Endothelial cell of umbilical vein (primary cell): ENCODE measurements at regions not wholly inside any gene's neighbourhood (a gene's known extent, or its start where the extent isn't known, plus 50 kb on each side); places are given as distances from the start of the nearest gene placed in this dataset.

Source experiments
- BruUV-seq: library from RNA; stranded (reverse); fragments of 400-500 nt; replicated peaks from 2 replicates; lab custom pipeline; 2021; lab: Mats Ljungman, UMichigan
- CTCF ChIA-PET: fragments of 300-600, 350-600 bp; sonication (Branson Sonifier 250); formaldehyde crosslinking; loops from one replicate; lab custom pipeline; 2021; ENCODE audit warnings: antibody characterized with exemption, inconsistent platforms; lab: Charles Lee
- POLR2A ChIA-PET: fragments of 300-600, 350-600 bp; sonication (Branson Sonifier 250); formaldehyde crosslinking; loops from one replicate; lab custom pipeline; 2021; ENCODE audit warnings: antibody characterized with exemption, inconsistent platforms; lab: Charles Lee
- DNase-seq: peaks from one replicate; pipeline ENCODE4 v3.0.0-alpha.2; 2011; ENCODE audit warnings: low read depth, low spot score
- FAIRE-seq: peaks from 2 replicates; lab custom pipeline; 2011; peaks lifted over from hg19 to GRCh38; lab: Jason Lieb, UNC
- H2AFZ ChIP-seq: 2 replicates; pipeline ENCODE4 v1.6.0; 2012; ENCODE audit warnings: low read depth, low read length, control low read depth, inconsistent platforms
- H3K27ac ChIP-seq: 2 replicates; pipeline ENCODE4 v1.5.1; 2011; ENCODE audit warnings: low read depth, mild to moderate bottlenecking, control low read depth, low read length, moderate library complexity; ENCODE audit not compliant: insufficient read depth
- H3K27me3 ChIP-seq, 2 experiments: 2 replicates each; pipeline versions ENCODE4 v1.6.0 to v1.6.1; 2011; ENCODE audit warnings: low read length in 2 of 2, mixed read lengths in 1 of 2; ENCODE audit not compliant: control insufficient read depth in 2 of 2, insufficient read depth in 2 of 2
- H3K36me3 ChIP-seq, 2 experiments: 2 replicates in 1 of 2; 3 replicates in 1 of 2; pipeline ENCODE4 v1.5.1; 2011; ENCODE audit warnings: low read length in 2 of 2, mild to moderate bottlenecking in 1 of 2, moderate library complexity in 1 of 2; ENCODE audit not compliant: control insufficient read depth in 2 of 2, insufficient read depth in 2 of 2; ENCODE audit errors: extremely low read depth in 1 of 2
- H3K4me1 ChIP-seq: 3 replicates; pipeline ENCODE4 v1.5.1; 2011; ENCODE audit warnings: mild to moderate bottlenecking, low read length; ENCODE audit not compliant: control insufficient read depth, insufficient read depth; ENCODE audit errors: extremely low read depth
- H3K4me2 ChIP-seq: 2 replicates; pipeline ENCODE4 v1.6.1; 2011; ENCODE audit warnings: low read length, control low read depth, mixed read lengths; ENCODE audit not compliant: insufficient read depth
- H3K4me3 ChIP-seq, 3 experiments: fragments of 200-600 bp in 1 of 3; sonication (generic), shearing (Covaris generic) in 1 of 3; replicated peaks in 1 of 3; 2 replicates each; pipeline ENCODE4 v1.5.1; 2011 to 2016; ENCODE audit warnings: control low read depth in 3 of 3, low read length in 3 of 3, mild to moderate bottlenecking in 2 of 3, inconsistent platforms in 1 of 3, low read depth in 1 of 3, moderate library complexity in 1 of 3; ENCODE audit not compliant: insufficient read depth in 1 of 3
- H3K79me2 ChIP-seq: 2 replicates; pipeline ENCODE4 v1.6.0; 2012; ENCODE audit warnings: low read length, inconsistent platforms; ENCODE audit not compliant: control insufficient read depth, insufficient read depth
- H3K9ac ChIP-seq: replicated peaks from 2 replicates; pipeline ENCODE3; 2011; ENCODE audit warnings: low read length, control low read depth; ENCODE audit not compliant: insufficient read depth; ENCODE audit errors: extremely low read depth
- H3K9me1 ChIP-seq: replicated peaks from 3 replicates; pipeline ENCODE4 v1.6.0; 2011; ENCODE audit warnings: mild to moderate bottlenecking, low read length; ENCODE audit not compliant: control insufficient read depth, insufficient read depth; ENCODE audit errors: extremely low read depth
- H3K9me3 ChIP-seq: replicated peaks from 2 replicates; pipeline ENCODE4 v1.5.1; 2012; ENCODE audit warnings: low read length, inconsistent platforms; ENCODE audit not compliant: control insufficient read depth, insufficient read depth
- H4K20me1 ChIP-seq: replicated peaks from 2 replicates; pipeline ENCODE3; 2011; ENCODE audit warnings: mild to moderate bottlenecking, low read length; ENCODE audit not compliant: control insufficient read depth, insufficient read depth; ENCODE audit errors: extremely low read depth
- EZH2 ChIP-seq: IDR thresholded peaks from 2 replicates; pipeline ENCODE4 v1.6.1; 2012; ENCODE audit warnings: borderline replicate concordance, low read depth, mild to moderate bottlenecking, moderate library complexity, low read length, inconsistent platforms; ENCODE audit not compliant: severe bottlenecking
- FOS ChIP-seq: IDR thresholded peaks from 2 replicates; pipeline ENCODE4 v1.6.1; 2011; ENCODE audit warnings: mild to moderate bottlenecking, low read length, moderate library complexity, borderline replicate concordance; ENCODE audit not compliant: insufficient read depth
- GATA2 ChIP-seq: IDR thresholded peaks from 2 replicates; pipeline ENCODE4 v1.7.0; 2011; ENCODE audit warnings: low read depth, mild to moderate bottlenecking, moderate library complexity, mixed read lengths, low read length; ENCODE audit not compliant: insufficient read length, insufficient read depth
- JUN ChIP-seq: IDR thresholded peaks from 2 replicates; pipeline ENCODE4 v1.6.1; 2011; ENCODE audit warnings: borderline replicate concordance, low read depth; ENCODE audit not compliant: insufficient read length, insufficient read depth
- MYC ChIP-seq: IDR thresholded peaks from one replicate; pipeline ENCODE4 v1.6.1; 2011; ENCODE audit warnings: mild to moderate bottlenecking, low read depth, low read length
- POLR2A ChIP-seq: IDR thresholded peaks from 2 replicates; pipeline ENCODE4 v1.6.1; 2012; ENCODE audit warnings: low read depth, mild to moderate bottlenecking, control low read depth, low read length
- POLR2AphosphoS5 ChIP-seq: IDR thresholded peaks from 2 replicates; pipeline ENCODE4 v1.6.1; 2012; ENCODE audit warnings: low read depth, mild to moderate bottlenecking, control low read depth, low read length, moderate library complexity; ENCODE audit not compliant: insufficient read depth
- dilution Hi-C: fragments of 300-500 bp; cut with MboI; formaldehyde crosslinking; loops from one replicate; pipeline ENCODE4 v1.15.0; 2019; ENCODE audit warnings: low sequenced_read_pairs; ENCODE audit not compliant: extremely low pct_ligation_motif_present
- intact Hi-C: fragments of 100-400 bp; cut with micrococcal nuclease; formaldehyde crosslinking; loops from one replicate; pipeline ENCODE4 v1.10.0; 2022
- TF ChIP-seq, protein P1 (sequence below): IDR thresholded peaks from 2 replicates; pipeline ENCODE4 v1.6.1; 2011; ENCODE audit not compliant: insufficient read depth, insufficient read length
- TF ChIP-seq, protein P2 (sequence below), 2 donors: IDR thresholded peaks; 1 replicate in 1 of 2; 2 replicates in 1 of 2; pipeline ENCODE4 v1.5.1; 2011; ENCODE audit warnings: low read length in 2 of 2, mild to moderate bottlenecking in 2 of 2, moderate library complexity in 2 of 2, control low read depth in 1 of 2, inconsistent platforms in 1 of 2, low read depth in 1 of 2; ENCODE audit not compliant: insufficient read depth in 1 of 2; ENCODE audit errors: extremely low read depth in 1 of 2

DNA sequence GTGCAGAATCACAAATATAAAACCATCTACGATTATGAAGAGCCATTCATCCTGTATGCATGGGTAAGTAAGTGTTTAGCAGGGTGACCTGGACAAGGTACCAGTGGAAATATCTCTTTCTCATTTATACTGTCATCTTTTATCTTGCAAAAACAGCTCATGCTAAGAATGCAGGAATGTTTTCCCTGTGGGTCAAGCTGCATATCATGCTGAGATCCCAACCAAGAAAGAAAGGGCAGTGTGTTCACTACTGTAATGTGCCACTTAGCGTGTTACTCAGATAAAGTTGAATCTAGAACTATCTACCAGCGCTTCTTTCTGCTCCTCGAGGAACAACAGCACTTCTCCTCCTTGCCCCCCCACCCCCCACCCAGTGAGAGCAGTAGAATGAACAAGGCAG lies 212.7 kb upstream of the TBL1X start:
- no peak overlapping the region for H3K9ac ChIP-seq
- no peak overlapping the region for H3K27ac ChIP-seq
- dilution Hi-C loops (no loop called here), intact Hi-C loops (no loop called here)
- H3K4me1 ChIP-seq: no peaks in the 10 kb centered on the region
- no peaks in the 10 kb centered on the region for H4K20me1 ChIP-seq
- no peaks in the 10 kb centered on the region for H3K9me1 ChIP-seq
- no peaks in the 10 kb centered on the region for H3K79me2 ChIP-seq
- H3K36me3 ChIP-seq: no peaks in the 10 kb centered on the region
- no peaks in the 10 kb centered on the region for H3K27me3 ChIP-seq
- no peak overlapping the region for H3K4me3 ChIP-seq
- FAIRE-seq: no peak
- no peak for DNase-seq
- CTCF ChIA-PET: no interaction called here
- H2AFZ ChIP-seq: no peak overlapping the region
- TF ChIP-seq, protein P1, sequence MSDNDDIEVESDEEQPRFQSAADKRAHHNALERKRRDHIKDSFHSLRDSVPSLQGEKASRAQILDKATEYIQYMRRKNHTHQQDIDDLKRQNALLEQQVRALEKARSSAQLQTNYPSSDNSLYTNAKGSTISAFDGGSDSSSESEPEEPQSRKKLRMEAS: no peak
- TF ChIP-seq POLR2AphosphoS5 (no peak), MYC (no peak), POLR2A (no peak), EZH2 (no peak), GATA2 (no peak), FOS (no peak), JUN (no peak)
- TF ChIP-seq, protein P2, sequence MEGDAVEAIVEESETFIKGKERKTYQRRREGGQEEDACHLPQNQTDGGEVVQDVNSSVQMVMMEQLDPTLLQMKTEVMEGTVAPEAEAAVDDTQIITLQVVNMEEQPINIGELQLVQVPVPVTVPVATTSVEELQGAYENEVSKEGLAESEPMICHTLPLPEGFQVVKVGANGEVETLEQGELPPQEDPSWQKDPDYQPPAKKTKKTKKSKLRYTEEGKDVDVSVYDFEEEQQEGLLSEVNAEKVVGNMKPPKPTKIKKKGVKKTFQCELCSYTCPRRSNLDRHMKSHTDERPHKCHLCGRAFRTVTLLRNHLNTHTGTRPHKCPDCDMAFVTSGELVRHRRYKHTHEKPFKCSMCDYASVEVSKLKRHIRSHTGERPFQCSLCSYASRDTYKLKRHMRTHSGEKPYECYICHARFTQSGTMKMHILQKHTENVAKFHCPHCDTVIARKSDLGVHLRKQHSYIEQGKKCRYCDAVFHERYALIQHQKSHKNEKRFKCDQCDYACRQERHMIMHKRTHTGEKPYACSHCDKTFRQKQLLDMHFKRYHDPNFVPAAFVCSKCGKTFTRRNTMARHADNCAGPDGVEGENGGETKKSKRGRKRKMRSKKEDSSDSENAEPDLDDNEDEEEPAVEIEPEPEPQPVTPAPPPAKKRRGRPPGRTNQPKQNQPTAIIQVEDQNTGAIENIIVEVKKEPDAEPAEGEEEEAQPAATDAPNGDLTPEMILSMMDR (IDR thresholded peaks at IDR 0.05; ENCODE audit: extremely low read depth in 1 of 2, insufficient read depth in 1 of 2, low read depth in 1 of 2, low read length in 2 of 2): no peak
- H3K4me2 ChIP-seq: no peak overlapping the region
- POLR2A ChIA-PET: no interaction called here
- no peaks in the 10 kb centered on the region for H3K9me3 ChIP-seq
- BruUV-seq: no TSS peak
